ENCODE measurements at regions not wholly inside any gene's neighbourhood (a gene's known extent, or its start where the extent isn't known, plus 50 kb on each side); places are given as distances from the start of the nearest gene placed in this dataset.

DNA sequence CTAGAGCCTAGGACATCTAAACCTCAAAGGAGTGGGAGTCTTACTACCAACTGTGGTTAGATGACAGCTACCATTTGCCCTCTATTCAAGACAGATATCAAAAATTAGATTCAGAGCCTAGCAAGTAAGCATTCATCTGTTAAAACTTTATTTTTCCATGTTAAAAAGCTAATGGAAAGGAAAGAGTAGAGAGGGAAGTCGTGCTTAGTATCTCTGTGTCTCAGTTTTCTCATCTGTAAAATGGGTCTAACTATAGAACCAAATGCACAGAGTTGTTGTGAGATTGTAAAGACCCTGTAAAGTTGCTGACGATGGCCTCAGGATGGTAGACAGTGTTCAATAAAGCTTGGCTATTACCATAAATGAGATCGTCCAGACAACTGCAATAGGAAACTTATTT is 428.5 kb upstream of the RUNX1 start:
- peaks cover 0 to 5% of the 10 kb centered on the region in 2 donors for H3K4me1 ChIP-seq
- in situ Hi-C loops (cut with MboI; ENCODE audit: low sequenced_read_pairs in 4 of 4) = no loop called here
- no peak for DNase-seq
- intact Hi-C loops (cut with DNase I; ENCODE audit: low total_unique reads) = no loop called here
- TF ChIP-seq, protein P1, sequence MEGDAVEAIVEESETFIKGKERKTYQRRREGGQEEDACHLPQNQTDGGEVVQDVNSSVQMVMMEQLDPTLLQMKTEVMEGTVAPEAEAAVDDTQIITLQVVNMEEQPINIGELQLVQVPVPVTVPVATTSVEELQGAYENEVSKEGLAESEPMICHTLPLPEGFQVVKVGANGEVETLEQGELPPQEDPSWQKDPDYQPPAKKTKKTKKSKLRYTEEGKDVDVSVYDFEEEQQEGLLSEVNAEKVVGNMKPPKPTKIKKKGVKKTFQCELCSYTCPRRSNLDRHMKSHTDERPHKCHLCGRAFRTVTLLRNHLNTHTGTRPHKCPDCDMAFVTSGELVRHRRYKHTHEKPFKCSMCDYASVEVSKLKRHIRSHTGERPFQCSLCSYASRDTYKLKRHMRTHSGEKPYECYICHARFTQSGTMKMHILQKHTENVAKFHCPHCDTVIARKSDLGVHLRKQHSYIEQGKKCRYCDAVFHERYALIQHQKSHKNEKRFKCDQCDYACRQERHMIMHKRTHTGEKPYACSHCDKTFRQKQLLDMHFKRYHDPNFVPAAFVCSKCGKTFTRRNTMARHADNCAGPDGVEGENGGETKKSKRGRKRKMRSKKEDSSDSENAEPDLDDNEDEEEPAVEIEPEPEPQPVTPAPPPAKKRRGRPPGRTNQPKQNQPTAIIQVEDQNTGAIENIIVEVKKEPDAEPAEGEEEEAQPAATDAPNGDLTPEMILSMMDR (IDR thresholded peaks at IDR 0.05 in 4 of 5, conservative IDR thresholded peaks at IDR 0.05 in 1 of 5) = no peak
- TF ChIP-seq POLR2A (IDR thresholded peaks at IDR 0.05) = no peak
- H3K9me3 ChIP-seq = no peaks in the 10 kb centered on the region
- ATAC-seq = no peak
- no peak overlapping the region for H3K27ac ChIP-seq
- no peaks in the 10 kb centered on the region for H3K36me3 ChIP-seq
- H3K4me3 ChIP-seq = no peak overlapping the region
- H3K27me3 ChIP-seq = no peaks in the 10 kb centered on the region

DNA sequence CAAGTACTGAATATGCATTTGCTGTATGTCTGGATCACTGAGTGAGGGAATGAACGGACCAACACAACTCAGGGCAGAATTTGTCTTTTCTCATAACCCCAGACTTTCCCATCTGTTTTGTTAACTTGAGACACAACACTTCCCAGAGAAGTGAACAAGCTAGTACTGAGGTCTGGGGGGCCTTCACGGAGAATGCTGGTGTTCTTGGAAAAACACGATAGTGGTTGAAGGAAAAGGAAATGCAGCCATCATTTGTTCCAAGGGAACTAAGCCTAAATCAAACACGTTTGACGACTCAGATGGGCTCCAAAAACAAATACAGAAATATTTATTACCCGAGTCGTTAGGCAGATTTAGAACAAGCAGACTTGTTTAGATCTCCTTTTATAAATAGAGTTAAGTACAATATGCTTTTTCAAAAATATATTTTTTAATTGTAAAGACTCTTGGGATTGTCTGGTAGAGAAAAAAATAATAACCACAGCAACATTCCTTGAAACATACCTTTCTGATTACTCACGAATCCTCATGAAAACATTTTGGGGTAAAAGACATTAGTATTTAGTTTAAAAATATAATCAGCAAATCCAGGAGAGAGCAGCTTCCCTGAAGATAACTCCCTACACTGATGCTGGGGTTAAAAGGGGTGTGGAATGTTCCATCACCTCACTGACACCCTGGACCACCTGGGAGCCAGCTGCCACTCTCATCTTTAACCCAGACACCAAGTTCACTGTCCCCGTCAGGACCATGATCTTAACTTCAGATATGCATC is 427.7 kb upstream of the RUNX1 start:
- DNase-seq (no peak), ATAC-seq (no peak)
- no peak overlapping the region for H3K4me3 ChIP-seq
- H3K9me3 ChIP-seq = no peaks in the 10 kb centered on the region
- H3K27me3 ChIP-seq = no peaks in the 10 kb centered on the region
- intact Hi-C loops (cut with DNase I; ENCODE audit: low total_unique reads) = no loop called here
- no peaks in the 10 kb centered on the region for H3K36me3 ChIP-seq
- TF ChIP-seq POLR2A (IDR thresholded peaks at IDR 0.05) = no peak
- TF ChIP-seq, protein P1 (IDR thresholded peaks at IDR 0.05 in 4 of 5, conservative IDR thresholded peaks at IDR 0.05 in 1 of 5) = no peak
- H3K27ac ChIP-seq = no peak overlapping the region
- in situ Hi-C loops (cut with MboI; ENCODE audit: low sequenced_read_pairs in 4 of 4) = no loop called here
- peaks cover 0 to 5% of the 10 kb centered on the region in 2 donors for H3K4me1 ChIP-seq

DNA sequence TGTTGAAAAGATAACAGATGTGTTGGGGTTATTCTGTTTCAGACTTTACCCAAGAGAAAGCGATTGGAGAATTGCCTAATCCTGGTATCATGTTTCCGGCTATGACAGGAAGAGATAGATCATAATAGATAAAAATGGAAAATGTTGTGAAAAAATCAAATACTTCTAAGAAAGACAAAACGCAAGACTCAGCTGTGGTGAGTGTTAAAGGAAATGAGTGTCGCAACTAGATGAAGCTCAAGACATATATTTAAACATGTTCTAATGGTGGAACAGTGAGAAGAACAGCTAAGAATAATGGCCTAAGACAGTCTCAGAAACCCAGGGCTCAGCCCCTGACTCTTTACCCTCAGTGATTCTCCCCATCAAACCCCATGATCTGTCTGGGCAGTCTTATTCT is 426.7 kb upstream of the RUNX1 start:
- no peaks in the 10 kb centered on the region for H3K9me3 ChIP-seq
- in situ Hi-C loops (cut with MboI; ENCODE audit: low sequenced_read_pairs in 4 of 4) = no loop called here
- no peak for TF ChIP-seq POLR2A (IDR thresholded peaks at IDR 0.05)
- TF ChIP-seq, protein P1 (IDR thresholded peaks at IDR 0.05 in 4 of 5, conservative IDR thresholded peaks at IDR 0.05 in 1 of 5) = no peak
- DNase-seq (no peak), ATAC-seq (no peak)
- H3K4me1 ChIP-seq = peaks cover 0 to 5% of the 10 kb centered on the region in 2 donors
- no peaks in the 10 kb centered on the region for H3K27me3 ChIP-seq
- no peaks in the 10 kb centered on the region for H3K36me3 ChIP-seq
- no peak overlapping the region for H3K27ac ChIP-seq
- H3K4me3 ChIP-seq = no peak overlapping the region
- intact Hi-C loops (cut with DNase I; ENCODE audit: low total_unique reads) = no loop called here

DNA sequence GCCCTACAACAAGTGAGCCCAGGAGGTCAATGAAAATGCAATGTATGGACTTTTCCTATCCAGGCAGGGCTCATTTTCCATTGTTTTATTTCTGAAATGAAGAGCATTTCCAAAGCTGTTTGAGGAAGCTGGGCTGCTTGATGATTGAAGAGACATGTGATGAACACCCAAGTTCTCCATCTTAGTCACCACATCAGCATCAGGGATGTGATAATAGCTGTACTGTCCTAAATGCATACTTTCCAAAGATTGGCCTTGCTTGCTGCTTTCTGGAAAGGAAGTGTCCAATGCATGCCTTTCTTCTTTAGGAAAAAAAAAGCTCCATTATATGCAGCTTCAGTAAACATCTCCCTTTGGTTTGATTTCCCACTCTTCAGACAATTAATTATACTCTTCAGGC is 425.9 kb upstream of the RUNX1 start:
- Histone ChIP-seq H3K4me1 (peaks cover 0 to 5% of the 10 kb centered on the region in 2 donors), H3K27me3 (no peaks in the 10 kb centered on the region), H3K36me3 (no peaks in the 10 kb centered on the region), H3K27ac (no peak overlapping the region), H3K4me3 (no peak overlapping the region), H3K9me3 (no peaks in the 10 kb centered on the region)
- TF ChIP-seq, protein P1 (IDR thresholded peaks at IDR 0.05 in 4 of 5, conservative IDR thresholded peaks at IDR 0.05 in 1 of 5) = no peak
- TF ChIP-seq POLR2A (IDR thresholded peaks at IDR 0.05) = no peak
- in situ Hi-C loops (cut with MboI; ENCODE audit: low sequenced_read_pairs in 4 of 4) = no loop called here
- no peak for DNase-seq
- intact Hi-C loops (cut with DNase I; ENCODE audit: low total_unique reads) = no loop called here
- no peak for ATAC-seq

DNA sequence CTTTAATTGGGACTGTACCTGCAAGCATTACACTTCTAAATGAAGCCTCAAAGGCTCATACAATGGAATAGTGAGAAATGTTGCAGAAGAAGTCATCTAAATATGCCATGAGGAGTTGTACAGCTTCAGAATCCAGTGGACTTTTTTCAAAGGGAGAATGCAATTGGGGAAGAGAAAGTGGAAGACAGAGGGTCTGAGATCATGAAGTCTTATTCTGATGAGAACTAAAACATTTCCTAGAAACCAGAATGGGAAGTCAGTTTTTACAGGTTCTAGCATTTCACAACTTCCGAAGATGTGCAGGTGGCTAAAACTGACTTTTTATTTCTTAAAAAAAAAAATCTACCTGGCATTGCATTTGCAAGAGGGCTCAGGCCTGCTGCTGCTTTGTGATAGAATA is 424.4 kb upstream of the RUNX1 start:
- no peak for TF ChIP-seq POLR2A (IDR thresholded peaks at IDR 0.05)
- TF ChIP-seq, protein P1 (IDR thresholded peaks at IDR 0.05 in 4 of 5, conservative IDR thresholded peaks at IDR 0.05 in 1 of 5) = no peak
- ATAC-seq (no peak), DNase-seq (no peak)
- H3K36me3 ChIP-seq = no peaks in the 10 kb centered on the region
- no peak overlapping the region for H3K27ac ChIP-seq
- in situ Hi-C loops (cut with MboI; ENCODE audit: low sequenced_read_pairs in 4 of 4) (no loop called here), intact Hi-C loops (cut with DNase I; ENCODE audit: low total_unique reads) (no loop called here)
- H3K9me3 ChIP-seq = no peaks in the 10 kb centered on the region
- H3K4me3 ChIP-seq = no peak overlapping the region
- H3K4me1 ChIP-seq = peaks cover 0 to 5% of the 10 kb centered on the region in 2 donors
- no peaks in the 10 kb centered on the region for H3K27me3 ChIP-seq
